Subcutaneous abdominal adipose tissue (tissue), 5 donors: ENCODE measurements at regions not wholly inside any gene's neighbourhood (a gene's known extent, or its start where the extent isn't known, plus 50 kb on each side); places are given as distances from the start of the nearest gene placed in this dataset.

Experiments
- H3K27ac ChIP-seq: one replicate; pipeline ENCODE4 v1.7.0; 2013; ENCODE audit warnings: low read depth, mild to moderate bottlenecking, inconsistent platforms, low read length, moderate library complexity
- H3K27me3 ChIP-seq, 5 donors: one replicate each; pipeline ENCODE4 v1.7.0; 2013; ENCODE audit warnings: low read length in 5 of 5, inconsistent platforms in 1 of 5; ENCODE audit not compliant: control insufficient read depth in 5 of 5, insufficient read depth in 4 of 5
- H3K36me3 ChIP-seq, 5 donors: one replicate each; pipeline ENCODE4 v1.7.0; 2013; ENCODE audit warnings: low read length in 5 of 5; ENCODE audit not compliant: control insufficient read depth in 5 of 5, insufficient read depth in 5 of 5
- H3K4me1 ChIP-seq, 5 donors: one replicate each; pipeline ENCODE4 v1.7.0; 2013; ENCODE audit warnings: low read length in 5 of 5, mild to moderate bottlenecking in 3 of 5, moderate library complexity in 1 of 5; ENCODE audit not compliant: control insufficient read depth in 5 of 5, insufficient read depth in 5 of 5
- H3K4me3 ChIP-seq, 5 donors: one replicate each; pipeline ENCODE4 v1.7.0; 2013; ENCODE audit warnings: low read length in 5 of 5, low read depth in 1 of 5
- H3K9ac ChIP-seq, 5 donors: one replicate each; pipeline ENCODE4 v1.7.0; 2013; ENCODE audit warnings: low read length in 5 of 5, mild to moderate bottlenecking in 4 of 5, moderate library complexity in 3 of 5
- H3K9me3 ChIP-seq, 5 donors: one replicate each; pipeline ENCODE4 v1.7.0; 2013; ENCODE audit warnings: low read length in 5 of 5; ENCODE audit not compliant: control insufficient read depth in 5 of 5
- donor health status: healthy.
- donor health status: healthy.
- donor health status: healthy.
- donor health status: healthy.
- donor health status: healthy.

- peaks cover 0 to 2% (median 0%) of the 10 kb centered on the region in 5 donors for H3K4me1 ChIP-seq
- H3K27me3 ChIP-seq: peaks cover 0 to 3% (median 0%) of the 10 kb centered on the region in 5 donors
- no peak overlapping the region for H3K27ac ChIP-seq
- no peak overlapping the region for H3K4me3 ChIP-seq
- H3K9ac ChIP-seq: peak overlapping the region in 1 of 5 donors; percentile 26
- no peaks in the 10 kb centered on the region for H3K36me3 ChIP-seq
- H3K9me3 ChIP-seq: peaks cover 0 to 11% (median 0%) of the 10 kb centered on the region in 5 donors
Measured at GRCh38 chr10:56646329-56647111, 285.5 kb upstream of the ZWINT start.

- no peak overlapping the region for H3K4me3 ChIP-seq
- H3K27me3 ChIP-seq: no peaks in the 10 kb centered on the region
- H3K4me1 ChIP-seq: no peaks in the 10 kb centered on the region
- peaks cover 0 to 9% (median 2%) of the 10 kb centered on the region in 5 donors for H3K9me3 ChIP-seq
- no peak overlapping the region for H3K9ac ChIP-seq
- H3K27ac ChIP-seq: no peak overlapping the region
- H3K36me3 ChIP-seq: no peaks in the 10 kb centered on the region
Measured at GRCh38 chr10:56633876-56634452, 272.9 kb upstream of the ZWINT start.

GRCh38 chr10:56632537-56632936, 271.5 kb upstream of the ZWINT start:
- H3K4me3 ChIP-seq: no peak overlapping the region
- H3K27me3 ChIP-seq: no peaks in the 10 kb centered on the region
- no peaks in the 10 kb centered on the region for H3K9me3 ChIP-seq
- H3K4me1 ChIP-seq: no peaks in the 10 kb centered on the region
- H3K27ac ChIP-seq: no peak overlapping the region
- no peak overlapping the region for H3K9ac ChIP-seq
- no peaks in the 10 kb centered on the region for H3K36me3 ChIP-seq

GRCh38 chr10:56624082-56624481, 263.0 kb upstream of the ZWINT start:
- H3K9me3 ChIP-seq: no peaks in the 10 kb centered on the region
- no peaks in the 10 kb centered on the region for H3K4me1 ChIP-seq
- no peaks in the 10 kb centered on the region for H3K27me3 ChIP-seq
- no peak overlapping the region for H3K27ac ChIP-seq
- no peak overlapping the region for H3K9ac ChIP-seq
- H3K4me3 ChIP-seq: no peak overlapping the region
- H3K36me3 ChIP-seq: no peaks in the 10 kb centered on the region

- Histone ChIP-seq H3K4me3 (no peak overlapping the region), H3K4me1 (no peaks in the 10 kb centered on the region), H3K27ac (no peak overlapping the region), H3K36me3 (no peaks in the 10 kb centered on the region), H3K27me3 (no peaks in the 10 kb centered on the region), H3K9ac (no peak overlapping the region), H3K9me3 (no peaks in the 10 kb centered on the region)
Measured at GRCh38 chr10:56623064-56623463, 262.0 kb upstream of the ZWINT start.

- H3K27me3 ChIP-seq: no peaks in the 10 kb centered on the region
- no peak overlapping the region for H3K27ac ChIP-seq
- H3K9me3 ChIP-seq: no peaks in the 10 kb centered on the region
- H3K36me3 ChIP-seq: no peaks in the 10 kb centered on the region
- peak overlapping the region in 2 of 5 donors; percentile 30 to 42 for H3K4me3 ChIP-seq
- H3K4me1 ChIP-seq: no peaks in the 10 kb centered on the region
- H3K9ac ChIP-seq: peak overlapping the region in 1 of 5 donors; percentile 20
Measured at GRCh38 chr10:56622335-56622973, 261.4 kb upstream of the ZWINT start.

- no peak overlapping the region for H3K9ac ChIP-seq
- no peaks in the 10 kb centered on the region for H3K27me3 ChIP-seq
- no peak overlapping the region for H3K4me3 ChIP-seq
- H3K36me3 ChIP-seq: no peaks in the 10 kb centered on the region
- no peaks in the 10 kb centered on the region for H3K9me3 ChIP-seq
- no peaks in the 10 kb centered on the region for H3K4me1 ChIP-seq
- H3K27ac ChIP-seq: no peak overlapping the region
Measured at GRCh38 chr10:56606202-56606601, 245.1 kb upstream of the ZWINT start.

GRCh38 chr10:56605051-56605450, 244.0 kb upstream of the ZWINT start:
- Histone ChIP-seq H3K9ac (no peak overlapping the region), H3K4me1 (no peaks in the 10 kb centered on the region), H3K4me3 (no peak overlapping the region), H3K36me3 (no peaks in the 10 kb centered on the region), H3K27me3 (no peaks in the 10 kb centered on the region), H3K9me3 (no peaks in the 10 kb centered on the region), H3K27ac (no peak overlapping the region)

- no peak overlapping the region for H3K27ac ChIP-seq
- no peak overlapping the region for H3K4me3 ChIP-seq
- H3K4me1 ChIP-seq: no peaks in the 10 kb centered on the region
Measured at GRCh38 chr10:56604624-56605023, 243.6 kb upstream of the ZWINT start.

GRCh38 chr10:56599201-56599600, 238.1 kb upstream of the ZWINT start:
- H3K36me3 ChIP-seq: no peaks in the 10 kb centered on the region
- H3K9me3 ChIP-seq: no peaks in the 10 kb centered on the region
- H3K9ac ChIP-seq: no peak overlapping the region
- H3K4me1 ChIP-seq: no peaks in the 10 kb centered on the region
- H3K27me3 ChIP-seq: no peaks in the 10 kb centered on the region
- H3K27ac ChIP-seq: no peak overlapping the region
- H3K4me3 ChIP-seq: no peak overlapping the region

More at GRCh38 chr10:56604624-56605023, 243.6 kb upstream of the ZWINT start:
- H3K27me3 ChIP-seq: no peaks in the 10 kb centered on the region
- H3K9ac ChIP-seq: no peak overlapping the region
- H3K9me3 ChIP-seq: no peaks in the 10 kb centered on the region
- no peaks in the 10 kb centered on the region for H3K36me3 ChIP-seq
